Skin of body (tissue), 1 donor: ENCODE measurements at regions not wholly inside any gene's neighbourhood (a gene's known extent, or its start where the extent isn't known, plus 50 kb on each side); places are given as distances from the start of the nearest gene placed in this dataset.

Experiments used
- DNase-seq: peaks from one replicate; lab custom pipeline; 2025; lab: John Stamatoyannopoulos, UW

DNA sequence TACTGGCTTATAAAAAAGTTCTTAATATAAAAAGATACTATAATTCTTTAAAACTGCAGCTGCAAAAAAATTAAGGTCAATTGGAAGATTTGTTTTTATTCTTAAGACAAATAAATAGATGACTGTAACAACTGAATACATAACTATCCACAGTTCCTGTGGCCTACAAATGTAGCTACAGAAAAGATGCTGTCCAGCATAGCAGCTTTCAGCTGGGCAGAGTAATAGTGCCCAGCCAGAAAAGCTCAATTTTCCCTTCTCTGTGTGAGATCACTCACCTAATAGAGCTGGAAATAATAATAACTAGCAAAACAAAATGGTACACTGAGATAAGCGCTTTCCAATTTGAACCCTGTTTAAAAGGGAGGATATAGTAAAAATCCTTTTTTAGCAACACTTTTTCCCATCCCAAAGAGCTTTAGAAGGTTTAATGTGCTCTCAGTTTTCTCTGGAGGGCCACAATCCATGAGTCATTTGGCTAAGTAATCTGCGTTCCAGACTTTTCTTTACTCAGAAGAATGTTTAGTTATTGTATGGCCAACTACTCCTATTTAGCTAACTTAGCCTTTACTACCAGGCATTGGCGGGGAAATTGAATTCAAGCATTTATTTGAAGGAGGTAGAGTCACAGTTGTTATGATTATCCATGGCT is 158.1 kb upstream of the SLC39A10 start:
- DNase-seq: no peak

DNA sequence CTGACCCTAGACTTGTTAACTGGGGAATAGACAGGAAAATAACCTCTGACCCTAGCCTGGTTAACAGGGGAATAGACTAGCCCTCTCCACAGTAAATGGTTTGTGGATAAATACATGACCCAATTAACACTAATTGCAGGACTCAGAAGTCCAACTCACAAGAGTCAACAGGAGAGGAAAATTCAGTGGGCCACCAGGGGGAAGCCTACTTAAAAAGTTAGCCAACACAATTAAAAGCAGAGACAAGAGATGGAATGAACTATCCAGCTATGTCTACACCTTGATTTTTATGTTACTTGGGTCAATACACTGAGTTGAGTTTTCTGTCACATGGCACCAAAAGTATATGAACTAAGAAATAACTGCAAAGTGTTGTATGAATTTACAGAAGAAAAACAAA is 158.8 kb upstream of the SLC39A10 start:
- no peak for DNase-seq

DNA sequence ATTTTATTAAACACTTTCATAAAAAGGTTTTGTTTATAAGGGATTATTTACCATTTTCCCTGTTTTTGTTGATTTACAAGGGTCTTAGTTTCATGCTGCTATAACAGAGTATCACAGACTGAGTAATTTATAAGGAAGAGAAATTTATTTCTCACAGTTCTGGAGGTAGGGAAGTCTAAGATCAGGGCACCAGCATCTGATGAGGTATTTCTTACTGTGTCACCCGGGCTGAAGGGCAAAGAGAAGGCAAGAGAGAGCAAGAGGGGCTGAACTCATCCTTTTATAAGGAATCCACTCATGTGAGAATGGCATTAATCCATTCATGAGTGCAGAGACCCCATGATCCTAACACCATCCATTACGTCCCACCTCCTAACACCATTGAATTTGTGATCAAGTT is 160.0 kb upstream of the SLC39A10 start:
- no peak for DNase-seq

DNA sequence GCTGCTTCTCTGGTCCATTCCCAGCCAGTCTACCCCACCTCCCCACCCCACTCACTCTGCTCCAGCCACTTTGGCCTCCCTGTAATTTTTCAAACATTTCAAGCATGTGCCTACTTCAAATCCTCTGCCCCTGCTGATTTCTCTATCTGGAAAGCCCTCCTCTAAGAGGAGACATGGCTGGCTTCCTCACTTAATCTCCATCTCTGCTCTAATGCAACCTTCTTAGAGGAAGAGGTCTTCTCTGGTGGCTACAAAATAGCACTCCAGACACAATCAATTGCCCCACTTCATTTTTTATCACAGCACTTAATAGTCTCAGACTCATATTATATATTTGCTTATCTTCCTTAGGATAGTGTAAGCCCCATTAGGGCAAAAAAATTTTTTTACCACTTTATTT is 161.1 kb upstream of the SLC39A10 start:
- no peak for DNase-seq

DNA sequence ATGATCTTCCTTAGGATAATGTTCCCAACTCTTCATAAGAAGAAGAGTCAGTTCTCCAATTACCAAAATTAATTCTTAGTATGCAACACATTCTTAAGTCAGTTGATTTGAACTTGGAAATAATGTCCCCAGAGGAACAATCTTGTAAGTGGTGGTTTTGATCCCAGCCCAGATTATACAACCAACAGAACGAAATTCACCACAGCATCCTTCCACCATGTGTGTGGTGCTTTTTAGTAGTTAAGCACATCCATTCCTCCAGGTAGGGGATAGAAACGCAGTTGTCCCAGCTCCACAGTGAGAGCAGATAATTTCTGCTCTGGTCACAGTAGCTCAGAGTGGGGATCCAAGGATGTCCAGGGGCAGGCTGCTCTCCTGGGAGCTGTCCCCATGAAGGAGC is 161.7 kb upstream of the SLC39A10 start:
- no peak for DNase-seq

DNA sequence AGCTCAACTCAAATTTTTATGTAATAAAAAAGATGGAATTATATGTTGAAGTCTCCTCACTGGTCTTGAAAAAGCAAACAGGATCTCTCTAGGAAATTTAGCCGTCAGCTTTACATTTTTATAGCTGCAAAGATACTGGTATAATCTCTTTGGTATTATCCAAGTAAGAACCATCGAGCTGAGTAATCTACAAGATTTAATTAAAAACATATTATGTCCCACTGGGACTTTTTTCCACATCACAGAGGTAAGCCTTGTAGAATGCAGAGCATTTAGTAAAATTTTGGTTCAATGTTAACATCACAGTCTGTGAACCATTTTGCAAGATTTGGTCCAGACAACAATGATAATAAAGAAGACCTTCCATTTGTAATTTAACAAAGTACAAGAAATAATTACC is 162.6 kb upstream of the SLC39A10 start:
- no peak for DNase-seq

DNA sequence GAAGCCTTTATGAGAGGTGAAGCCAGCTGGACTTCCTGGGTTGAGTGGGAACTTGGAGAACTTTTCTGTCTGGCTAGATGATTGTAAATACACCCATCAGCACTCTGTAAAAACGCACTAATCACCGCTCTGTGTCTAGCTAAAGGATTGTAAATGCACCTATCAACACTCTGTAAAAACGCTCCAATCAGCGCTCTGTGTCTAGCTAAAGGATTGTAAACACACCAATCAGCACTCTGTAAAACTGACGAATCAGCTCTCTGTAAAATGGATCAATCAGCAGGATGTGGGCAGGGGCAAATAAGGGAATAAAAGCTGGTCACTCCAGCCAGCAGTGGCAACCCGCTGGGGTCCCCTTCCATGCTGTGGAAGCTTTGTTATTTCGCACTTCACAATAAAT is 163.6 kb upstream of the SLC39A10 start:
- no peak for DNase-seq

DNA sequence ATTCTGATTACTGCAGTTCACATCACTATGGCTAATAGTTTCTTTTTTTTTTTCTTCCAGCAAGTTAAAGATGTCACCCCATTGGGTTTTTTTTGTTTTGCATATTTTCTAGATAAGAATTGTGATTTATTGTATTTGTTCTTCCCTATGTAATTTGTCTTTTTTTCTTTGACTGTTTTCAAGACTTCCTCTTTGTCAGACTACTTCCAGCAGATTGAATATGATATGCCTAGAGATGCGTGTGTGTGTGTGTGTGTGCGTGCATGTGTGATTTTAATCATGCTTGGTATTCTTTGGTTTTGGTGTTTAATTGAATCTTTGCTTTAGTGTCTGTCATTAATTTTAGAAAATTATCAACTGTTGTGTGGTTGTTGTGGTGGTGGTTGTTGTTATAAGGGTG is 166.7 kb upstream of the SLC39A10 start:
- DNase-seq: no peak

DNA sequence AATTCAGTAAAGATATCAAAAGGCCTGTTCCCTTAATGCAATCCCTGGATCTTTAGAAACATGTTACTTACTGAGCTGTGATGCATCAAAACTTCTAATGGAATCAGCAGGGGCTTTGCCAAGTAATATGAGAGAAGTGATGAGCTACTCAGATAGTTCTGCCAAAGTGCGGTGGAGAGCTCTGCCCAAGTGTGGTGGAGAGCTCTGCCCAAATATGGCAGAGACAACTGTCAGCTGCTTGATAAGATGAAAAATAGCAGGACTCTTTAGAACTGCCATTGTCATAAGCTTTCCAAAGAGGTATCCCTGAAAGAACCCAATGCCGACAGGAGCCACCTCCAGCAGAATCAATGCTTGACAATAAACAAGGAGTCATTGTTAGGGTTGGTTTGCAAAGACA is 167.9 kb upstream of the SLC39A10 start:
- DNase-seq: no peak

DNA sequence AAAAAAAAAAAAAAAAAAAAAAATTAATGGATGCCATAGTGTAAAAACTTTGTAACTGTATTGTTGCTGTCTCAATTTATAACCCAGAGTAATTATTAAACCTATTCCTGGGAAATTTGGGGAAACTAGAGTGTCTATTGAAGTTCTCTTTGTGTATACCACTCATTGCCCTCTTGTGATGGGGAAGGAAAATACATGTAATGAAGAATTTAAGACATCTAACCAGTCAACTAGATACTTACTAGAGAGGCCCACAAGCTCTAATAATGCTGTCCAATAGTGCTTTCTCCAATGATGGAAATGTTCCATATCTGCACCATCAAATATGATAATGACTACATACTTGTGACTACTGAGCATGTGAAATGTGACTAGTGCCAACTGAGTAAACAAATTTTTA is 168.5 kb upstream of the SLC39A10 start:
- DNase-seq: no peak

DNA sequence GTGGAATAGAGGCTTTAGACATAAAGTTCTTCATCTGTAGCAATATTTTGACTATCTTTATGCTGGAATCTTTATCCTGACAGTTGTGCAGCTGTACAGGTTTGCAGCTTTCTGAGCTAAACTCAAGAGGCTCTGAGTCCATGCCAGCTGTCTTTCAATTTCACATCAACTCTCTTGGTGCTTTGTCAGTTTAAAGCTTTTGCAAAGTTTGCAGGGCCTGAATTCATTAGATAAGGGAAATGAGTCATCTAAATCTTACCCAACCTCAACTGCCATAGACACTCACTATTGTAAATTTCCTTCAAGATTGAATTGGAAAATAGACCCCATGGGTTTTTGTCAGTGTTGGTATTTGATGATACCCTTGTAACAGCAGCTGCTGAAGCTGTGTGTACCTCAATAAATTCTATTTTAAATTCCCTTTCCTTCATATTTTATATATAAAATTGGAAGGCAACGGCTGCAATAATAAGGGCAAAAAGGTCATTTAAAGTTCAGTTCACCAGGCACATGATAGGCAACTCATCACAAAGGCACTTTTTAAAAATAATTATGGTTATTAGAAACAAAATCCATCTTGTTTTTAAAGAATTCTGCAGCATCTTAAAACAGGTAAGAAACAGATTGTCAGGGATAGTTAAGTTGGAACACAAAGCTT is 169.9 kb upstream of the SLC39A10 start:
- peak; percentile 1 for DNase-seq

DNA sequence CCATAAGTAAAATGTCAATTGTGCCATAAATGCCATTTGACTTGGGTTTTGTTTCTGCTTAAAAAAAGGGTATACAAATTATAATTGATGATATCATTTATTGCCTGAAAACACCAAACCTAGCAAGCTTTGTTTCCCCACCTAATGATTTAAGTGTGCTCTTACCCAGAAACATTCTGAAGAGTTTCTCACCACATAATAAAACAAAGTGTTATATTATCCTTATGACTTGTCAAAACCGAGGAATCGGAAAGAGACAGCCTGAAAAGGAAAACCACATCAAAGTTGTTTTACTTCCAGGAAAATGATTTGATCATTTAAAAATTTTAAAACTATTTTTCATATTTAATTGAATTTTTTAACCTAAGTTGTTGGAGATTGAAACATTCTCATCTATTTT is 170.5 kb upstream of the SLC39A10 start:
- no peak for DNase-seq

DNA sequence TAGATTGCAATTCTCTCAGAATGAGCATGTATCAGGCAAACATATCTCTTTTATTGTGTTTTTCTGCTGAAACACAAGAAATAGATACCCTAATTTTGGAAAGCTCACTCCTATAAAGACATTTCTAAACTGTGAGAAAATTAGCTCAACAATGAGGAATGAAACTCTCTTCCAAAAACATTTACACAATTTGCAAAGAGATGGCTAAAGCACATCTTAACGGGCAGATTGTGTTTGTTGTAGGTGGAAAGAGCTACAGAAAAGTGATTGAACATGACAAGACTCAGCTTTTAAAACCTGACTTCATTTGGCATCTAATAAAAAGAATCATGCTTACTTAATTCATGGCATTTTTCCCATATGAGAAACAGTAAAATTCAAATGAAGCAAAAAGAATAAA is 175.0 kb upstream of the SLC39A10 start:
- DNase-seq: peak; percentile 17

DNA sequence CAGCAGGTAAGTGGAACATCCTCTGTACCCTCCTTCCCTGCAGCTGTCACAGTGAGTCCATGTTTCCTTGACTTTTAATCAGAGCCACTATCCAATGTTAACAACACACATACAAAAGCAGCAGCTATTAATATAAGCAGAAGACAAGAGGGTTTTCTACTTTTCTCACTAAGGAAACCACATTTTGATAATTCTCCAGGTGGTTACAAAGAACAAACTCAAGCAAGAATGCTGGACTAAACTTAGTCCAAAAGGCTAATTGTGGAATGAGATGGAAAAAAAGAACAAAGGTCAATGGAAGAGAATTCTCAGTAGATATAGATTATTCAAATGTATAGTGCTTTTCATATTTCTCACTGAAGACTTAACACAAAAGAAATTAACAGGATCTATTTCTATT is 176.9 kb upstream of the SLC39A10 start:
- no peak for DNase-seq

DNA sequence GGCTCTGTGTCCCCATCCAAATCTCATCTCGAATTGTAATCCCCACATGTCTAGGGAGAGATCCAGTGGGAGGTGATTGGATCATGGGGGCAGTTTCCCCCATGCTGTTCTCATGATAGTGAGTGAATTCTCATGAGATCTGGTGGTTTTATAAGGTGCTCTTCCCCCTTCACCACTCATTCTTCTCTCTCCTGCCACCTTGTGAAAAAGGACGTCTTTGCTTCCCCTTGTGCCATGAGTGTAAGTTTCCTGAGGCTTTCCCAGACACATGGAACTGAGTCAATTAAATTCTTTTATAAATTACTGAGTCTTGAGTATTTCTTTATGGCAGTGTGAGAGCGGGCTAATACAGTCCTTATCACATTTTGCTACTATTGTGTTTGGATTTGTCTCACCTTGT is 177.6 kb upstream of the SLC39A10 start:
- DNase-seq: no peak

DNA sequence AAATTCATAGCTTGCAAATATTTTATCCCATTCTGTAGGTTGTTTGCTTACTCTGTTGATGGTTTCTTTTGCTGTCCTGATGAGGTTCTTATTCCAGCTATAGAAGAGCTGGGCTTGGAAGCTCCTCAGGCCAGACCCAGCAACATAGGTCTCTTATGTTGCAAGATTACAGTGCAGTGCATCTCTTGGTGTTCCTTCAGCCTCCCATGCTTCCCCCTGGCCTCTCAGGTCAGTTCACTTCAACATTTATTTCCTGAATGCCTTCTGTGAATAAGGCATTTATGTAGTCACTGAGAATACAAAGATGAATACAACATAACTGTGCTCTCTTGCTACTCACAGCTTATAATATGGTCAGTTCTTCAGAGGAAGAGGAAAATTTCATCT is 179.0 kb upstream of the SLC39A10 start:
- no peak for DNase-seq

DNA sequence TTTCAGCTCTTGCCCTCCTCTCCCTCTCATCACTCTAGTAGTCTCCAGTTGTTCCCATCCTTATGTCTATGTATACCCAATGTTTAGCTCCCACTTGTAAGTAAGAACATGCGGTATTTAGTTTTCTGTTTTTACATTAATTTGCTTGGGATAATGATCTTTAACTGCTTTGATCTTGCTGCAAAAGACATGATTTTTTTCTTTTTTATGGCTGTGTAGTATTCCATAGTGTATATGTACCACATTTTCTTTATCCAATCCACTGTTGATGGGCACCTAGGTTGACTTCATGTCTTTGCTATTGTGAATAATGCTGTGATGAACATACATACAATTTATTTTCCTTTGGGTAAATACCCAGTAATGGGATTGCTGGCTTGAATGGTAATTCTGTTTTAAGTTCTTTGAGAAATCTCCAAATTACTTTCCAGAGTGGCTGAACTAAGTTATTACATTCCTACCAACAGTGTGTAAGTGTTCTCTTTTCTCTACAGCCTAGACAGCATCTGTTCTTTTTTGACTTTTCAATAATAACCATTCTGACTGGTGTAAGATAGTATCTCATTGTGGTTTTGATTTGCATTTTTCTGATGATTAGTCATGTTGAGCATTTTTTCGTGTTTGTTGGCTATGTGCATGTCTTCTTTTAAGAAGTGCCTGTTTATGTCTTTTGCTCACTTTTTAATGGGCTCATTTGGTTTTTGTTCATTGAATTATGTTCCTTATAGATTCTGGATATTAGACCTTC is 179.6 kb upstream of the SLC39A10 start:
- no peak for DNase-seq

DNA sequence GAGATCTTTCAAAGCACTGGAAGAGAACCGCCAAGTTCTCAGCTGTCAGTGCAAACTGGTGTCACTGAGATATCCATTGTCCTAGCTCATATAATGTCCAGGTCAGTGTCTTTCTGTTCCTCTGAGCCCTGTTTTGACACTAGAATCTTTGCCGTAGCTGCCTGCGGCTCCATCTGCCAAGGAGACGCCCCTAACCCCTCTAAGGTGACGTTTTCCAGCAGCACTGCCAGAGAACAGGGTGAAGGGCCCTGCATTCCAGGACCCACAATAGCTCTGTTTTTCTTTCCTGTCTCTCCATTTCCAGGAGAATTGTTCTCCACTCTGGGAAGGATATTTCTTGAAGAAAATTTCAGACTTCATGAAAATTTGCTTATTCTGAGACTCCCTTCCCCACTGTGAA is 181.7 kb upstream of the SLC39A10 start:
- DNase-seq: no peak

DNA sequence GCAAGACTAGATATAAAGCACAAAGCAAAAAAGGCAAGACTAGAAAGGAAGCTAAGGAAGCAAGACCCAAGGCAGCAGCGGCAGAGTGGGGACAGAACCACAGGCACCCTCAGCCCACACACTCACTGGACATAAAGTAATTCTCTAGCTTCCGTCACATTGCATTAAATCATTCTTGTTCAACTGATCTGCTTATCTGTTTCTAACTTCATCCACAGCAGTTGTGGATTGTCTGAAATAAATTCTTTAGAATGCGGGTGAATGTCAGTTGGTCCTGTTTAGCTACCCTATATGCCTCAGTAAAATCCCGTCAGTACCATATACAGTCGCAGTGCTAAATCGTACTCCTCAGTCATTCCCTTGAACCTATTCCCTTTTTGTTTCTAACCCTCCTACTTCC is 183.2 kb upstream of the SLC39A10 start:
- no peak for DNase-seq

DNA sequence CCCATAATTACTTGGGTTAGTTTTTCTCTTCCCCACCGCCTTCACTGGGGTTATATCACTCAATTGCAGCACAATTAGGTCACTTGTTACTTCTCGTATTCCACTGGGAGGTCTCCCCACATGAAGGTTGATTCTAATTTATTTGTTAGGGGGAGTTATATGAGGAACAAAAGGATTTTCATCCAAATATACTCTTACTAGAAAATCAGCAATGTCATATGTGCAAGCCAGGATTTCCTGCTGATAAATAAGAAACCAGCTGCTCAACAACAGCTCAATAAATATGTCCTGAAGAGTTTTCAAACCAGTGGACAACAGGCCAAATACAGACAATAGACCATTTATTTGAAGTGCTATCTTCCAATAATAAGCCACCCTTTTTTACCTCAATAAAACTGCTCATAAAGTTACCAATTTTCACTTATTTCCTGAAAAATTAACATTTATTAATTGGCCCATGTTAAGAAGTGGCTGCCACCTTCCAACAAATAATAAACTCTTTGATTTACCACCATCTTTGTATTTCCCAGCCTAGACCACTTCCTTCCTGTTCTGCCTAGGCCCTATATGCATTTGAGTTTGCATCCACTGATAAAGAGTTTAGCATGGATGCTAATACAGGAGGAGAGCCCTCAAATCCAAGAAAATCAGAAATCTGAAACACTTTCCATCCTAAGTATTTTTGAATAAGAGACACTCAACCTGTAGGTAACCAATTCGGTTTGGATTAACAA is 184.4 kb upstream of the SLC39A10 start:
- DNase-seq: no peak

DNA sequence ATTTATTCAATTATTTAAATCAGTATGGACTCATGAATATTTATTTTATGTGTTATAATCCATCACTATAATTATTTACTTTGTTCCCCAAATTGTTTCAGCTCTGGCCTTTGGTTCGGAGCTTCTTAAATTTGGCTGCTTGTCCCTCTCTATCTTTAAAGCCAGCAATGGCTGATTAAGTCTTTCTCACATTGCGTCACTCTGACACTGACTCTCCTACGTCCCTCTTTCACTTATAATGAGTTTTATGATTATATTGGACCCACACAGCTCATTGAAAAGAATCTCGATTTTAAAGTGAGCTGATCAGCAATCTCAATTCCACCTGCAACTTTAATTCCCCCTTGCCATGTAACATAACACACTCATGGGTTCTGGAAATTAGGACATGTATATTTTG is 185.2 kb upstream of the SLC39A10 start:
- no peak for DNase-seq

DNA sequence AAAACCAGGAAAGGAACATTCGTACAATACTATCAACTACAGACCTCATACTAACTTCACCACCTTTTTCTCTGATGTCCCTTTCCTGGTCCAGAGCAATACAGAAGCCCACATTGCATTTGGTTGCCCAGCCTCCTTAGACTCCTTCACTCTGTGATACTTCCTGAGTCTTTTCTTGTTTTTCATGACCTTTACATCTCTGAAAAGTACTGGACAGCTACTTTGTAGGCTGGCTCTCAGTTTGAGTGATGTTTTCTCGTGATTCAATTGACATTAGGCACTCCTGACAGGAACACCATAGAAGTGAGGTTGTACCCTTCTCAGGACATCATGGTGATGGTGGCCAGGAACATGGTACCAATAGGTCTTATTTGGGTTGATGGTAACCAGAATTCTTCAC is 185.9 kb upstream of the SLC39A10 start:
- no peak for DNase-seq
